ENCODE measurements at regions not wholly inside any gene's neighbourhood (a gene's known extent, or its start where the extent isn't known, plus 50 kb on each side); places are given as distances from the start of the nearest gene placed in this dataset.
"Not testable (repeated sequence)": the region's sequence is repeated elsewhere in the genome, so short reads cannot be mapped to it uniquely, and the experiment has no call there.

- DNase-seq: not testable (repeated sequence)
Observed at GRCh38 chr16:88204131-88205110, 178.3 kb upstream of the ZNF469 start.

GRCh38 chr16:88205482-88205881, 177.3 kb upstream of the ZNF469 start:
- DNase-seq: not testable (repeated sequence)

GRCh38 chr16:88206006-88206405, 176.8 kb upstream of the ZNF469 start:
- DNase-seq: not testable (repeated sequence)

GRCh38 chr16:88206516-88206915, 176.2 kb upstream of the ZNF469 start:
- not testable (repeated sequence) for DNase-seq

DNA sequence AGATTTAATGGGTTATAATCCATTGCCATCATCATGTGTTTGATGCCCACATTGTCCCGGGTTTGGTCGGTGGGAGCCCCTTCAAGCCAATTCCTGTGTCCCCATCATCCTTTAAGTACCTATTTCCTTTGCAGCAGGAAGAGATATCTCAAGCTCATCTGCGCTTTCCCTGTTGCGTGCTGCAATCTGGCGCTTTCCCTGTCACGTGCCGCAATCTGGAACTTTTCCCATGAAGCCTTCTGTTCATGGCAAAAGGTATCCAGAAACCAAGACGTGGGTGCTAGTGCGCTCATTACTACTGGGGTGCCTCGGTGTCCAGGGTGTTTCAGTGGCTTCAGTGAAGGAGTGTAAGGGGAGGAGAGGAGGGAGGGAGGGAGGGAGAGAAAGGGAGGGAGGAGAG, 174.6 kb upstream of the ZNF469 start:
- DNase-seq: no peak

- DNase-seq: not testable (repeated sequence)
Observed at GRCh38 chr16:88208776-88209175, 174.0 kb upstream of the ZNF469 start.

GRCh38 chr16:88209579-88209978, 173.2 kb upstream of the ZNF469 start:
- DNase-seq: not testable (repeated sequence)

DNA sequence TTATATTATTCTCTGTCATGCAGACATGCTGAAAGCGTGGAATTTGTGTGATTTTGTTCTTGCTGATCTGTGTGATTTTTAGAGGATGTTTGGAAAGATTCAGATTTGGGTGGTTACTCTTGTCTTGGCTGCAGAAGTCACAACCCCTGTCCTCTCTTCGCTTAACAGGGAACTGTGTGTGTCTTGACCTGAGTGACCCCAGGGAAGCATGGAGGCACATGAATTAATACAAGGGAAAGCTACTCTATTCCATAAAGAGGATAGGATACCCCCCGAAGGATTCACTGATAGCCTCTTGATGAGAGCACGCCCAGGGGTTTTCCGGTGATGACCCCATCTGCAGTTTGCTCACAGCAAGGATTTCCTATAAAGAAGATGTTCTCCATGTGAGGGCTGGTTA, 168.8 kb upstream of the ZNF469 start:
- DNase-seq: not testable (repeated sequence)

- DNase-seq: not testable (repeated sequence)
Observed at GRCh38 chr16:88221001-88221761, 161.6 kb upstream of the ZNF469 start.

GRCh38 chr16:88223696-88224095, 159.1 kb upstream of the ZNF469 start:
- DNase-seq: not testable (repeated sequence)

DNA sequence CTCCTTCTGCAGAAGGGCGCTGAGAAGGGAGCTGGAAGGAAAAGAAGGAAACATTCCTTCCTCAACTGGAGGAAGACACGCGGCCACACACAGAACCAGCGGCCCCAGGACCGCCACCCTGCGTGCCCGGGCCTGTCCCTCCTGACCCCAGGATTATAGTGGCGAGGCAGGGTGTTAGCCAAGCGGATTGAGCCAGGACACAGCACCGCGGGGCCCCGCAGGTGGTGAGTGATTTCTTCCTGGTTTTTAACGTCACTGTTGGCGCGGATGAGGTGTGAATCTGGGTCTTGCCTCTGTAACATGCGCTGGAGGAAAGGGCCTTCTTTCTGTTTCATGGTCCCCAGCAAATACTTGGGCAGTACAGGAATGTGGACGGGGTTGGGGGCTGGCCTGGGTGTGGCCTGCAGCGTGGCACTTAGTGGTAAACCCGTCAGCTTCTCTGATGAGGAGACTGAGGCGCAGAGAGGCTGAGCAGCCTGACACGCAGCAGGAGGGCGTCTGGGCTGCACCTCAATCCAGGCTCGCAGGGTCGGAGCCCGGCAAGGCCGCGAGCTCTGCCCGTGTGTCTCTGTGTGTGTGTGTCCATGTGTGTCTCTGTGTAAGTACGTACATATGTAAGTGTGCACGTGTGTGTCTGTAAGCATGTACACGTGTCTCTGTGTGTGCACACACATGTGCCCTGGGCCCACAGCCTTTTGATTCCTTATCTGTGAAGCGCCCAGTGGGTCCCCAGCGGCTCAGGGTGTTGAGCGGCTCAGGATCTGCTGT, 158.4 kb upstream of the ZNF469 start:
- DNase-seq: not testable (repeated sequence)

- not testable (repeated sequence) for DNase-seq
Observed at GRCh38 chr16:88225640-88226230, 157.0 kb upstream of the ZNF469 start.

- not testable (repeated sequence) for DNase-seq
Observed at GRCh38 chr16:88226302-88226701, 156.5 kb upstream of the ZNF469 start.

- DNase-seq: not testable (repeated sequence)
Observed at GRCh38 chr16:88227026-88227721, 155.6 kb upstream of the ZNF469 start.

DNA sequence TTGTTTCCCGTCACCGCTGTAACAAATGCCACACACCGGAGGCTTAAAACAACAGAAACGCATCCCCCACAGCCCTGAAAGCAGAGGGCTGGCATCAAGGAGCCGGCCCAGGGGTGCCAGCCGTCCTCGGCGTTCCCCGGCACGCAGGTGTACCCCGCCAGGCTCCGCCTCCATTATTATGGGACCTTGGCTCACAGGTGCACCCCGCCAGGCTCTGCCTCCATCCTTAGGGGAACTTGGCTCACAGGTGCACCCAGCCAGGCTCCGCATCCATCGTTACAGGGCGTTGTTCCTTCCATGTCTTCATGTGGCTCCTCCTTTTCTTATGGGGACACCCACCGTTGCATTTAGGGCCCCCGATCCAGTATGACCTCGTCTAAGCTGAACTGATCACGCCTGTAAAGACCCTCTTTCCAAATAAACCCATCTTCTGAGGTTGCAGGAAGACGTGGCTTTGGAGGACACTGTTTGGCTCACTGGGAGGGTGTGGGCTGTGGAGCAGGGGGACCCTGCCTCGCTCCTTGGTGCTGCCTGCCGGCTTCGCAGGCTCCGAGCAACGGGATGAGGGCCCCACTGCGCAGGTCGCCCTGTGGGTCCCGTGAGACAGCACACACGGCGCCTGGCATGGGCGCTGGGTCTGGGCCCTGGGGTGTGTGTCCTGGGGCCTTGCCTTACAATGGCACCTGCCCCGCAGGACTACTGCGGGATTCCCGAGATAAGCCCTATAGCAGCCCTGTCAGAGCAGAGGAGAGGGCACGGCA, 154.9 kb upstream of the ZNF469 start:
- not testable (repeated sequence) for DNase-seq

- DNase-seq: not testable (repeated sequence)
Observed at GRCh38 chr16:88228751-88229150, 154.0 kb upstream of the ZNF469 start.

- DNase-seq: not testable (repeated sequence)
Observed at GRCh38 chr16:88229710-88230109, 153.0 kb upstream of the ZNF469 start.

- DNase-seq: not testable (repeated sequence)
Observed at GRCh38 chr16:88230276-88230966, 152.3 kb upstream of the ZNF469 start.

- DNase-seq: not testable (repeated sequence)
Observed at GRCh38 chr16:88230967-88231615, 151.7 kb upstream of the ZNF469 start.

DNA sequence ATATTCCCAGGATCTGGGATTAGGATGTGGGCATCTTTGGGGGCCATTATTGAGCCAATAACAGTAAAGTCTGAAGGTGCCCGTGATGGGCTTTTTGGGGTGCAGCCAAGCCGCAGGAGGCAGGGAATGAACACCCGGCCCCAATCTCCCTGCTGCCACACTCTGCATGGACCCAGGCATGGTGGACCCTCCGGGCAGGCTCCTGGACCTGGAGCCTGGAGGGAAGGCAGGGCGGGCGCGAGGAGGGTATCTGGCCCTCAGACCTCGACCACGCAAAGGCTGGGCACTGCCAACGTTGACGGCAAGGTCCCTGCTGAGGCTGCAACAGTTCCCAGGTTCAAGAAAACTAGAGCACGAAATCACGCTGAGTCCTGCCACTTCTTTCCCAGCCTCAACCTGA, 150.9 kb upstream of the ZNF469 start:
- DNase-seq: not testable (repeated sequence)

Data from activated naive CD4-positive, alpha-beta T cell treated with Interleukin-2 at 50 U/mL for 16 hours (primary cell).